Astrocyte (in vitro differentiated cells and primary cell): ENCODE measurements at regions not wholly inside any gene's neighbourhood (a gene's known extent, or its start where the extent isn't known, plus 50 kb on each side); places are given as distances from the start of the nearest gene placed in this dataset.

Experiments
- DNase-seq: peaks from one replicate; pipeline ENCODE4 v3.0.0-alpha.2; 2010; ENCODE audit warnings: low read depth
- FAIRE-seq: peaks from 2 replicates; lab custom pipeline; 2011; peaks lifted over from hg19 to GRCh38; lab: Jason Lieb, UNC
- H2AFZ ChIP-seq: 2 replicates; pipeline ENCODE4 v1.6.0; 2012; ENCODE audit warnings: low read depth, low read length, inconsistent platforms
- H3K27ac ChIP-seq: 2 replicates; pipeline ENCODE4 v1.5.1; 2011; ENCODE audit warnings: low read depth, low read length, inconsistent platforms
- H3K27me3 ChIP-seq: 2 replicates; pipeline ENCODE4 v1.6.0; 2011; ENCODE audit warnings: low read length, inconsistent platforms; ENCODE audit not compliant: insufficient read depth
- H3K36me3 ChIP-seq: 2 replicates; pipeline ENCODE4 v1.5.1; 2011; ENCODE audit warnings: low read length, inconsistent platforms; ENCODE audit not compliant: insufficient read depth
- H3K4me1 ChIP-seq: 2 replicates; pipeline ENCODE4 v1.5.1; 2011; ENCODE audit warnings: low read length, inconsistent platforms; ENCODE audit not compliant: insufficient read depth
- H3K4me2 ChIP-seq: 2 replicates; pipeline ENCODE4 v1.6.0; 2012; ENCODE audit warnings: low read length, inconsistent platforms
- H3K4me3 ChIP-seq: 2 replicates; pipeline ENCODE4 v1.5.1; 2011; ENCODE audit warnings: low read depth, mild to moderate bottlenecking, low read length, inconsistent platforms; ENCODE audit not compliant: insufficient read depth
- H3K79me2 ChIP-seq: 2 replicates; pipeline ENCODE4 v1.6.0; 2012; ENCODE audit warnings: mild to moderate bottlenecking, low read length, inconsistent platforms; ENCODE audit not compliant: insufficient read depth
- H3K9ac ChIP-seq: 2 replicates; pipeline ENCODE4 v1.6.0; 2012; ENCODE audit warnings: mild to moderate bottlenecking, low read length, inconsistent platforms
- H3K9me3 ChIP-seq: 2 replicates; pipeline ENCODE4 v1.5.1; 2012; ENCODE audit warnings: low read depth, mild to moderate bottlenecking, low read length, inconsistent platforms; ENCODE audit not compliant: insufficient read depth
- H4K20me1 ChIP-seq: 2 replicates; pipeline ENCODE4 v1.6.0; 2012; ENCODE audit warnings: low read length, inconsistent platforms; ENCODE audit not compliant: insufficient read depth
- H3K27ac Mint-ChIP-seq: one replicate; pipeline ENCODE4 v1.8.0; 2021; ENCODE audit warnings: mild to moderate bottlenecking, mixed read lengths; ENCODE audit not compliant: unreplicated experiment
- H3K27me3 Mint-ChIP-seq: one replicate; pipeline ENCODE4 v1.8.0; 2021; ENCODE audit warnings: low read depth, mixed read lengths; ENCODE audit not compliant: unreplicated experiment
- H3K36me3 Mint-ChIP-seq: one replicate; pipeline ENCODE4 v1.8.0; 2021; ENCODE audit warnings: low read depth, mixed read lengths; ENCODE audit not compliant: unreplicated experiment
- H3K4me1 Mint-ChIP-seq: one replicate; pipeline ENCODE4 v1.8.0; 2021; ENCODE audit warnings: low read depth, mixed read lengths; ENCODE audit not compliant: unreplicated experiment
- H3K4me3 Mint-ChIP-seq: one replicate; pipeline ENCODE4 v1.8.0; 2021; ENCODE audit warnings: mild to moderate bottlenecking, moderate library complexity, mixed read lengths; ENCODE audit not compliant: unreplicated experiment
- H3K9me3 Mint-ChIP-seq: one replicate; pipeline ENCODE4 v1.8.0; 2021; ENCODE audit warnings: mild to moderate bottlenecking, mixed read lengths; ENCODE audit not compliant: unreplicated experiment
- EZH2 ChIP-seq: IDR thresholded peaks from 2 replicates; pipeline ENCODE4 v1.6.1; 2012; ENCODE audit warnings: mild to moderate bottlenecking, low read length, inconsistent platforms; ENCODE audit not compliant: insufficient read depth
- TF ChIP-seq, protein P1 (sequence below): IDR thresholded peaks from 2 replicates; pipeline ENCODE4 v1.5.1; 2011; ENCODE audit warnings: low read depth, mild to moderate bottlenecking, inconsistent platforms, low read length, moderate library complexity; ENCODE audit not compliant: insufficient read depth

- Histone ChIP-seq H4K20me1 (no peaks in the 10 kb centered on the region), H2AFZ (no peak overlapping the region), H3K4me1 (peaks cover 14% of the 10 kb centered on the region), H3K4me2 (no peak overlapping the region), H3K9ac (no peak overlapping the region), H3K27me3 (no peaks in the 10 kb centered on the region), H3K9me3 (no peaks in the 10 kb centered on the region), H3K79me2 (no peaks in the 10 kb centered on the region), H3K36me3 (no peaks in the 10 kb centered on the region), H3K4me3 (no peak overlapping the region), H3K27ac (no peak overlapping the region)
- Mint-ChIP-seq H3K4me3 (no peak overlapping the region), H3K36me3 (no peaks in the 10 kb centered on the region), H3K4me1 (peaks cover 19% of the 10 kb centered on the region), H3K27ac (no peak overlapping the region), H3K9me3 (peaks cover 13% of the 10 kb centered on the region), H3K27me3 (no peaks in the 10 kb centered on the region)
- TF ChIP-seq, protein P1, sequence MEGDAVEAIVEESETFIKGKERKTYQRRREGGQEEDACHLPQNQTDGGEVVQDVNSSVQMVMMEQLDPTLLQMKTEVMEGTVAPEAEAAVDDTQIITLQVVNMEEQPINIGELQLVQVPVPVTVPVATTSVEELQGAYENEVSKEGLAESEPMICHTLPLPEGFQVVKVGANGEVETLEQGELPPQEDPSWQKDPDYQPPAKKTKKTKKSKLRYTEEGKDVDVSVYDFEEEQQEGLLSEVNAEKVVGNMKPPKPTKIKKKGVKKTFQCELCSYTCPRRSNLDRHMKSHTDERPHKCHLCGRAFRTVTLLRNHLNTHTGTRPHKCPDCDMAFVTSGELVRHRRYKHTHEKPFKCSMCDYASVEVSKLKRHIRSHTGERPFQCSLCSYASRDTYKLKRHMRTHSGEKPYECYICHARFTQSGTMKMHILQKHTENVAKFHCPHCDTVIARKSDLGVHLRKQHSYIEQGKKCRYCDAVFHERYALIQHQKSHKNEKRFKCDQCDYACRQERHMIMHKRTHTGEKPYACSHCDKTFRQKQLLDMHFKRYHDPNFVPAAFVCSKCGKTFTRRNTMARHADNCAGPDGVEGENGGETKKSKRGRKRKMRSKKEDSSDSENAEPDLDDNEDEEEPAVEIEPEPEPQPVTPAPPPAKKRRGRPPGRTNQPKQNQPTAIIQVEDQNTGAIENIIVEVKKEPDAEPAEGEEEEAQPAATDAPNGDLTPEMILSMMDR, result no peak
- no peak for TF ChIP-seq EZH2
- no peak for DNase-seq
- no peak for FAIRE-seq
These were observed 147.7 kb downstream of the GASK1B start for GRCh38 chr4:158025131-158025530.

DNA sequence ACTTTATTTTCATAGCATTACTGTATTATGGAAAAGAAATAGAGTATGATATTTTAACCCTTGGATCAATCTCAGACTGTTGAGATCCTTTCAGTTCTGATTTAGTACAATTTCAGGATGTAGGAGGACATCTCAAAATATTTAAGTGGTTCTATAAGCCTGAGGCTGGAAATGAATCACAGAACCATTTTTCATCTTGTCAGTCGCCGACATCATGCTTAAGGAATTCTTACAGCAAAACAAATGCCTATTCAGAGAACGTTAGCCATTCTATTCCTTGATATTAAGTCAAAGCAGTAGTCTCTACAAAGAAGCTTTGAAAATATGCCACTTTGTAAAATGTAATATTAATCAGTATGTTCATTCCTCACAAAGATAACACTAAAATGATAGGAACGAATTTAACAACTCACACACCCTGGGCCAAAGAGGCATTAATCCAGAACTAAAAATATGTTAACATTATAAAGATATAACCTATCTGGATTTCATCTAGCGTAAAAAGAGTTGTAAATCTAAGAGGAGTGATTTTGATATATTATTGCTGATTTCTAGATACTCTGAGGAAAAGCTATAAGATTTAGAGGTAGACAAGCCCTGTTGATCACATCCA, 152.0 kb downstream of the GASK1B start:
- Histone ChIP-seq H3K9ac (peak overlapping the region; percentile 73), H3K4me2 (peak overlapping the region; percentile 64), H3K79me2 (no peaks in the 10 kb centered on the region), H3K9me3 (no peaks in the 10 kb centered on the region), H3K36me3 (no peaks in the 10 kb centered on the region), H2AFZ (no peak overlapping the region), H3K27me3 (no peaks in the 10 kb centered on the region), H4K20me1 (no peaks in the 10 kb centered on the region), H3K27ac (peak overlapping the region; percentile 95), H3K4me3 (no peak overlapping the region), H3K4me1 (peaks cover 23% of the 10 kb centered on the region)
- H3K27me3 Mint-ChIP-seq, result no peaks in the 10 kb centered on the region
- H3K9me3 Mint-ChIP-seq, result peaks cover 2% of the 10 kb centered on the region
- DNase-seq (peak; percentile 98), FAIRE-seq (peak; percentile 96)
- H3K4me3 Mint-ChIP-seq, result peak overlapping the region; percentile 7
- TF ChIP-seq EZH2, result no peak
- TF ChIP-seq, protein P1, result no peak
- H3K36me3 Mint-ChIP-seq, result no peaks in the 10 kb centered on the region
- peak overlapping the region; percentile 98 for H3K27ac Mint-ChIP-seq
- H3K4me1 Mint-ChIP-seq, result peaks cover 41% of the 10 kb centered on the region

GRCh38 chr4:158020176-158020575, 152.6 kb downstream of the GASK1B start:
- H3K4me1 ChIP-seq, result peaks cover 25% of the 10 kb centered on the region
- no peaks in the 10 kb centered on the region for H3K36me3 Mint-ChIP-seq
- H3K27me3 Mint-ChIP-seq, result no peaks in the 10 kb centered on the region
- peak overlapping the region; percentile 95 for H3K27ac ChIP-seq
- no peaks in the 10 kb centered on the region for H4K20me1 ChIP-seq
- H3K4me3 Mint-ChIP-seq, result peak overlapping the region; percentile 7
- H3K9me3 ChIP-seq, result no peaks in the 10 kb centered on the region
- peak overlapping the region; percentile 64 for H3K4me2 ChIP-seq
- no peaks in the 10 kb centered on the region for H3K79me2 ChIP-seq
- H2AFZ ChIP-seq, result no peak overlapping the region
- peak; percentile 92 for DNase-seq
- H3K9me3 Mint-ChIP-seq, result no peaks in the 10 kb centered on the region
- TF ChIP-seq, protein P1, result no peak
- no peak for TF ChIP-seq EZH2
- peak overlapping the region; percentile 73 for H3K9ac ChIP-seq
- no peak overlapping the region for H3K4me3 ChIP-seq
- peak overlapping the region; percentile 98 for H3K27ac Mint-ChIP-seq
- H3K36me3 ChIP-seq, result no peaks in the 10 kb centered on the region
- H3K27me3 ChIP-seq, result no peaks in the 10 kb centered on the region
- peaks cover 43% of the 10 kb centered on the region for H3K4me1 Mint-ChIP-seq
- peak; percentile 67 for FAIRE-seq
